ENCODE measurements at regions not wholly inside any gene's neighbourhood (a gene's known extent, or its start where the extent isn't known, plus 50 kb on each side); places are given as distances from the start of the nearest gene placed in this dataset.

DNA sequence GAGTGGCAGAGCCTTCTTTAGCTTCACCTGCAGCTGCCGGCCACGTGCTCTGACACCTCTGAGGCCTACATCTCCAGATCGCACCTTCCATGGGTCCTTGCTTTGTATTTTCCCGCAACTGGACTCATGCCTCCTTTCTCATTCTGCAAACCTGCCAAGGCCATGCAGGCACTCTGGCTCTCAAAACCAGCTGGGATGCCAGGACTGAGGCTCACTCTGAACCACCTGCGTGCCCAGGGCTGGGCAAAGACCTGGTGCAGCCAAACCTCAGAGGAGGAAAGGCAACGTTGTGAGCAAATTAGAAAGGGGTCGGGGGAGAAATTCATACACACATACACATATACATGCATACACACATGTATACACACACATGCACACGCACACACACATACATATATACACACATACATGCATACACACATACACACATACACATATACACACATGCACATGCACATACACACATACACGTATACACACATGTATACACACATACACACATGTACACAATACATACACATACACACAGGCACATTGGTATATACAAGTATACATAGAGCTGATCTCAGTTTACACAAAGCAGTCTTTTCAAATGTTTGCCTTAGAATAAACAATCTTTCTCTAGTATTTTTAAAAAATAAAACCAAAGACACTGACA, 125.2 kb downstream of the RTP5 start:
- FAIRE-seq (no peak), ATAC-seq (no peak), DNase-seq (ENCODE audit: low read depth in 1 of 2, low spot score in 1 of 2) (no peak)
- H3K4me3 ChIP-seq = no peak overlapping the region
- no peaks in the 10 kb centered on the region for H3K9me3 ChIP-seq
- H3K4me1 ChIP-seq = no peaks in the 10 kb centered on the region
- ChIA-PET CTCF (interaction anchor here (1.4 kb wide), 1 partner anchor 44 kb away, joined by 4 read pairs; no protein-coding TSS in a partner anchor), POLR2A (no interaction called here)
- 34% methylated on average over 9 of the region's 9 CpGs for WGBS (ENCODE audit: missing lambda C conversion rate)
- H3K27ac ChIP-seq = no peak overlapping the region
- no peak overlapping the region for H3K4me2 ChIP-seq
- TF ChIP-seq MAZ (IDR thresholded peaks at IDR 0.05; ENCODE audit: borderline replicate concordance, low read depth, low read length) (no peak), RCOR1 (IDR thresholded peaks at IDR 0.05; ENCODE audit: low read depth, low read length) (no peak), TP53 (CRISPR knock-in tag; IDR thresholded peaks at IDR 0.05) (no peak), ZNF302 (CRISPR knock-in tag; IDR thresholded peaks at IDR 0.05) (no peak), CBX8 (IDR thresholded peaks at IDR 0.05) (no peak)

- Histone ChIP-seq H3K4me2 (no peak overlapping the region), H3K27ac (no peak overlapping the region), H3K4me3 (no peak overlapping the region), H3K9me3 (no peaks in the 10 kb centered on the region), H3K4me1 (no peaks in the 10 kb centered on the region)
- TF ChIP-seq, protein P1, sequence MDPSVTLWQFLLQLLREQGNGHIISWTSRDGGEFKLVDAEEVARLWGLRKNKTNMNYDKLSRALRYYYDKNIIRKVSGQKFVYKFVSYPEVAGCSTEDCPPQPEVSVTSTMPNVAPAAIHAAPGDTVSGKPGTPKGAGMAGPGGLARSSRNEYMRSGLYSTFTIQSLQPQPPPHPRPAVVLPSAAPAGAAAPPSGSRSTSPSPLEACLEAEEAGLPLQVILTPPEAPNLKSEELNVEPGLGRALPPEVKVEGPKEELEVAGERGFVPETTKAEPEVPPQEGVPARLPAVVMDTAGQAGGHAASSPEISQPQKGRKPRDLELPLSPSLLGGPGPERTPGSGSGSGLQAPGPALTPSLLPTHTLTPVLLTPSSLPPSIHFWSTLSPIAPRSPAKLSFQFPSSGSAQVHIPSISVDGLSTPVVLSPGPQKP (IDR thresholded peaks at IDR 0.05; ENCODE audit: low read depth, low read length) = no peak
- TF ChIP-seq CHD2 (IDR thresholded peaks at IDR 0.05; ENCODE audit: low read length, partially characterized antibody) (no peak), KDM5A (IDR thresholded peaks at IDR 0.05) (no peak), HEYL (CRISPR knock-in tag; IDR thresholded peaks at IDR 0.05) (no peak), FOXS1 (CRISPR knock-in tag; IDR thresholded peaks at IDR 0.05) (no peak), MYC (IDR thresholded peaks at IDR 0.05; ENCODE audit: borderline replicate concordance, low read length) (no peak), MAFK (IDR thresholded peaks at IDR 0.05; ENCODE audit: partially characterized antibody) (no peak), HMGXB4 (CRISPR knock-in tag; IDR thresholded peaks at IDR 0.05; ENCODE audit: borderline replicate concordance) (no peak), TFCP2L1 (CRISPR knock-in tag; IDR thresholded peaks at IDR 0.05) (no peak), NFE2L2 (conservative IDR thresholded peaks at IDR 0.05; ENCODE audit: low read length) (no peak), HDAC2 (IDR thresholded peaks at IDR 0.05) (no peak), CBX2 (IDR thresholded peaks at IDR 0.05; ENCODE audit: borderline replicate concordance, low read depth) (no peak), EHF (CRISPR knock-in tag; IDR thresholded peaks at IDR 0.05) (no peak), HES2 (IDR thresholded peaks at IDR 0.05) (no peak), USF2 (IDR thresholded peaks at IDR 0.05) (no peak), JUN (IDR thresholded peaks at IDR 0.05) (no peak), HOXA7 (CRISPR knock-in tag; IDR thresholded peaks at IDR 0.05) (no peak), ZNF302 (CRISPR knock-in tag; IDR thresholded peaks at IDR 0.05) (no peak)
- ChIA-PET CTCF (interaction anchor here (0.9 kb wide), 1 partner anchor 45 kb away, joined by 3 read pairs; no protein-coding TSS in a partner anchor), POLR2A (no interaction called here)
- no peak for FAIRE-seq
- WGBS (ENCODE audit: missing lambda C conversion rate) = 69% methylated on average over 7 of the region's 13 CpGs
- ATAC-seq = no peak
- DNase-seq (ENCODE audit: low read depth in 1 of 2, low spot score in 1 of 2) = no peak
Measured at GRCh38 chr2:241996100-241996499, 126.6 kb downstream of the RTP5 start.

Data from A549 (cell line).